WERI-Rb-1 (cell line): ENCODE measurements at regions not wholly inside any gene's neighbourhood (a gene's known extent, or its start where the extent isn't known, plus 50 kb on each side); places are given as distances from the start of the nearest gene placed in this dataset.
A peak's percentile ranks its signal among the peaks of the same experiment; 100 is the strongest.

Experiments used
- DNase-seq: peaks from one replicate; pipeline ENCODE4 v3.0.0-alpha.2; 2020
- H3K27ac ChIP-seq: fragments of 250-450 bp; sonication (Bioruptor Pico); 2 replicates; pipeline ENCODE4 v1.5.1; 2020; ENCODE audit warnings: mild to moderate bottlenecking, moderate library complexity
- H3K27me3 ChIP-seq: fragments of 250-450 bp; sonication (Bioruptor Pico); 2 replicates; pipeline ENCODE4 v1.5.1; 2021; ENCODE audit warnings: mild to moderate bottlenecking, low read depth, moderate library complexity; ENCODE audit not compliant: insufficient read depth, severe bottlenecking
- H3K36me3 ChIP-seq: fragments of 250-450 bp; sonication (Bioruptor Pico); 2 replicates; pipeline ENCODE4 v1.5.1; 2020; ENCODE audit warnings: mild to moderate bottlenecking, moderate library complexity
- H3K4me3 ChIP-seq: 2 replicates; pipeline ENCODE4 v1.5.1; 2011; ENCODE audit warnings: low read depth, mild to moderate bottlenecking, control low read depth, low read length
- H3K9me3 ChIP-seq: fragments of 250-450 bp; sonication (Bioruptor Pico); 2 replicates; pipeline ENCODE4 v1.5.1; 2021; ENCODE audit warnings: mild to moderate bottlenecking, moderate library complexity; ENCODE audit not compliant: severe bottlenecking
- CTCF ChIP-seq: IDR thresholded peaks from 2 replicates; pipeline ENCODE4 v1.5.1; 2011; ENCODE audit warnings: low read depth, mild to moderate bottlenecking, control low read depth, inconsistent platforms, low read length

GRCh38 chr15:31468911-31469785, 142.5 kb downstream of the KLF13 start:
- H3K4me3 ChIP-seq = no peak overlapping the region
- no peak for TF ChIP-seq CTCF
- no peak for DNase-seq
- no peak overlapping the region for H3K27ac ChIP-seq
- no peaks in the 10 kb centered on the region for H3K27me3 ChIP-seq
- H3K36me3 ChIP-seq = no peaks in the 10 kb centered on the region
- no peaks in the 10 kb centered on the region for H3K9me3 ChIP-seq

GRCh38 chr15:31469786-31470525, 143.3 kb downstream of the KLF13 start:
- TF ChIP-seq CTCF = no peak
- H3K4me3 ChIP-seq = no peak overlapping the region
- no peak overlapping the region for H3K27ac ChIP-seq

GRCh38 chr15:31470756-31471155, 144.1 kb downstream of the KLF13 start:
- no peaks in the 10 kb centered on the region for H3K9me3 ChIP-seq
- DNase-seq = no peak
- H3K27ac ChIP-seq = no peak overlapping the region
- H3K27me3 ChIP-seq = no peaks in the 10 kb centered on the region
- no peaks in the 10 kb centered on the region for H3K36me3 ChIP-seq
- TF ChIP-seq CTCF = no peak
- no peak overlapping the region for H3K4me3 ChIP-seq

More at GRCh38 chr15:31469786-31470525, 143.3 kb downstream of the KLF13 start:
- Histone ChIP-seq H3K9me3 (no peaks in the 10 kb centered on the region), H3K36me3 (no peaks in the 10 kb centered on the region), H3K27me3 (no peaks in the 10 kb centered on the region)
- DNase-seq = no peak

- Histone ChIP-seq H3K9me3 (no peaks in the 10 kb centered on the region), H3K27ac (no peak overlapping the region), H3K4me3 (no peak overlapping the region), H3K27me3 (no peaks in the 10 kb centered on the region), H3K36me3 (no peaks in the 10 kb centered on the region)
- peak; percentile 41 for DNase-seq
- no peak for TF ChIP-seq CTCF
Measured at GRCh38 chr15:31471731-31472430, 145.2 kb downstream of the KLF13 start.

- no peak for TF ChIP-seq CTCF
- H3K27me3 ChIP-seq = no peaks in the 10 kb centered on the region
- no peak overlapping the region for H3K27ac ChIP-seq
- DNase-seq = no peak
- no peak overlapping the region for H3K4me3 ChIP-seq
- no peaks in the 10 kb centered on the region for H3K36me3 ChIP-seq
- no peaks in the 10 kb centered on the region for H3K9me3 ChIP-seq
Measured at GRCh38 chr15:31472636-31473384, 146.2 kb downstream of the KLF13 start.
